ENCODE measurements at regions not wholly inside any gene's neighbourhood (a gene's known extent, or its start where the extent isn't known, plus 50 kb on each side); places are given as distances from the start of the nearest gene placed in this dataset.

DNA sequence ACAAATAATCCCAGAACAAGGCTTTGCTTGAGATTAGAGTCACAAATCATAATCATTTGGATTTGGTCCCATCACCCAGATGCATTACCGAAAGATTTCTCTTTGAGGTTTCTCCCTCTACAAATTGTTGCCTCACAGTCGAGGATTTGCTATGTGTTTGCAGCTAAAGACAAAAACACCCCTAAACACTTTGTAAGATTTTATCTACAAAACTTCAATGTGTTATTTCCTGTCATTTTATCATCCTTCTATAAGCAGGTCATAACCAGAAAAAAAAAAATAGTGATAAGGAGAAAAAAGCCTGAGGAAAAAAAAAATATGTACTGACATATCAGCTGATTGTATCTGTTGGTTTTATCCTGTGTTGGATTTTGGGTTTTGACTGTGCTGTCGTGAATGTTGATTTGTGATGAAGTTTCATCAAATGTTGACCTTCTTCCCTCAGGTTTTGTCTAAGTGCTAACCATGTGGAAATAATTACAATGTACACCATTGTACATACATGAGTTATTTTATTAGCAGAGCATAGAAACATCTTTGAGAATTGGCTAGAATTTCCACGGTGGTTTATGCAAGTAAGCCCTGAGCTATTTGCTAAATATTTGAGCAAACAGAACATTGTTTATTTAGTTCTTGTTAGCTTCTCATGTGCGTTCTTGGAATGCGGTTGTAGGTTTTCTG is 274.4 kb downstream of the NEBL start:
- peaks cover 19 to 25% (median 21%) of the 10 kb centered on the region in 6 donors for H3K9me3 Mint-ChIP-seq
- peaks cover 2 to 16% (median 12%) of the 10 kb centered on the region in 3 donors for H3K36me3 Mint-ChIP-seq
- H3K4me3 Mint-ChIP-seq = peak overlapping the region in 1 of 5 donors; percentile 74
- peak; percentile 77 to 82 (median 79) for DNase-seq
- H3K4me1 Mint-ChIP-seq = peaks cover 16 to 31% of the 10 kb centered on the region in 2 donors
- no peak overlapping the region for H3K27ac Mint-ChIP-seq
- H3K27me3 Mint-ChIP-seq (ENCODE audit: low read depth in 3 of 3) = peaks cover 8 to 12% (median 8%) of the 10 kb centered on the region in 3 donors

DNA sequence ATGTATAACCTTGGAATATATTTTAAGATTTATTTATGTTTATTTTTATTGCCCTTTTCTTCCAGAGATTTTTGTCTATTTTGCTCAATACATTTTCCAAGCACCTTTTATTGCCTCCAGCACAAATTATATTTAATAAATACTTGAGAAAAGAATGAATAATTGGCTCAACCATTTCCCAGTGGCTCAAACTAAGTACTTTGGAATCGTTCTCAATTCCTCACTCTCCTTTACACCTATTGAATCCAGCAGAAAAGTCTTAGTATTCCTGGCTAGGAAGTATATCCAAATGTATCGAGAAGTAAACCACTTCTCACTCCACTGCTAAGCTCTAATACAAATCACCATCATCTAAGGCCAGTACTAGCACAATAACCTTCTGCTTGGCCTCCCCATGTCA is 276.1 kb downstream of the NEBL start:
- Mint-ChIP-seq H3K4me1 (peaks cover 26 to 46% of the 10 kb centered on the region in 2 donors), H3K36me3 (peaks cover 4 to 14% (median 10%) of the 10 kb centered on the region in 3 donors), H3K9me3 (peaks cover 11 to 20% (median 16%) of the 10 kb centered on the region in 6 donors), H3K27ac (no peak overlapping the region), H3K27me3 (ENCODE audit: low read depth in 3 of 3) (peaks cover 8 to 14% (median 11%) of the 10 kb centered on the region in 3 donors), H3K4me3 (no peak overlapping the region)
- DNase-seq = no peak

DNA sequence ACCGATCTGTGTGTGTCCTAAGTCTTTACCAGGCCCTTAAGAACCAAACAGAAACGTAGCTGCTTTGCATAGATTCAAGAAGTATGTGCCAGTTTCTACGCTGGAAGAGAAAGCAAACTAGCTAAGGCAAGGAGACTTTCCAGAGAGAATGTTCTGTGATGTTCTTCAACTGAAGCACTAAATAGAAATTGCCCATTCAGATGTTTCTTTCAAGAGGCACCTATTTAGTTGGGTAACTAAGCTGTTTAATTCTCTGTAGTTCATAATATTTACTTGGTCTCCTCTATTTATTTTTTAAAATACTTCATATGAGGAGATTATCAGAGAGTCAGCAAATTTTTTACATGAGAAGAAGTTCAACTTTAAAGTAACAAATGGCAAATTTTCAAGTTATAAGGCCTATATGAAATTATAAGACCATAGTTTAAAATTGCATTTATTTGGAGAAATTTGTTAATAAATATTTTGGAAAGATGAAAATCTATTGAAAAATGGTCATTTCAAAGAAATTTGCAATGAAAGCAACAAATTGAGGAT is 279.0 kb downstream of the NEBL start:
- no peak for DNase-seq
- peaks cover 4 to 11% (median 7%) of the 10 kb centered on the region in 3 donors for H3K27me3 Mint-ChIP-seq (ENCODE audit: low read depth in 3 of 3)
- peaks cover 55 to 59% of the 10 kb centered on the region in 2 donors for H3K4me1 Mint-ChIP-seq
- peak overlapping the region; percentile 55 to 96 (median 92) for H3K27ac Mint-ChIP-seq
- peaks cover 0 to 5% (median 1%) of the 10 kb centered on the region in 6 donors for H3K9me3 Mint-ChIP-seq
- H3K4me3 Mint-ChIP-seq = peak overlapping the region in 2 of 5 donors; percentile 56
- peaks cover 3 to 5% (median 4%) of the 10 kb centered on the region in 3 donors for H3K36me3 Mint-ChIP-seq

DNA sequence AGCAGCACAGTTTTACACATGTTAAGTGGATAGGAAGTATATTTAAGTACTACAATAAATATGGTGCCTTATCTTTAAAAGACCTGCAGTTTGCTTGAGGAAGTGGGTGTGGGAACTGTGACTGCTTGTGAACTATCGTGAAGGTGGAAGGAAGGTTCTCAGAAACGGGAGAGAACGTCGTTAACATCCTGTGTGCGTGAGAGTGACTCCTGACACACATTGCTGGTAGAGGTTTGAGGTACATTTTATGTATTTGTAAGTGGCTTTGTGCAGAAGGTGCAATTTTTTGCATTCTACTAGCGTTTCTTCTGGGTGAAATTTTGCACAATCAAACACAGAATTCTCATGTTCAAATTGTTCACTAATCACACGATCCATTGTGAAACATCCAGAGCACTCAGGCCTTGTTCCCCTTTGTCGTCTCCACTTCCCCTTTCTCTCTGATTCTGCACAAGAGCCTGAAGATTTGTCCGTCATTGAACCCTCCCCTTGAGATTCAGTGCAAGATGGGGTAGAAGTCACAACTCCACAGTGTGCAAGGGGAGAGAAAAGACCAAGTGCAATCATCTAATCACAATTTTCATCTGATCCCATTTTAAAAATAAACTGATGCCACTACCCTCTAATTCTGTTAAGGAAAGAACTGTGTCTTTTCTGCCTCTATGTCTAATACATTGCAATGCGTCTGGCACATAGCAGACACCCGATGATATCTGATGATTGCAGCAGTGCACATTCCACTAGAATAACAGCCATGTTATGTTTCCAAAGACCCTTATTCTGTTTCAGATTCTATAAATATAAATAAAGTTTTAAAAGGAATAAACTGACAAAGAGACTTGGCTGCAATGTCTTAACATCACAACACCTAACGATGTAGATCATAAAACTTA is 279.9 kb downstream of the NEBL start:
- peaks cover 0 to 3% (median 2%) of the 10 kb centered on the region in 3 donors for H3K27me3 Mint-ChIP-seq (ENCODE audit: low read depth in 3 of 3)
- H3K4me1 Mint-ChIP-seq = peaks cover 64 to 68% of the 10 kb centered on the region in 2 donors
- peaks cover 0 to 5% (median 2%) of the 10 kb centered on the region in 6 donors for H3K9me3 Mint-ChIP-seq
- H3K4me3 Mint-ChIP-seq = peak overlapping the region; percentile 55 to 79 (median 76)
- peak overlapping the region; percentile 90 to 97 (median 94) for H3K27ac Mint-ChIP-seq
- peaks cover 4 to 13% (median 8%) of the 10 kb centered on the region in 3 donors for H3K36me3 Mint-ChIP-seq
- peak; percentile 63 to 72 (median 67) for DNase-seq

DNA sequence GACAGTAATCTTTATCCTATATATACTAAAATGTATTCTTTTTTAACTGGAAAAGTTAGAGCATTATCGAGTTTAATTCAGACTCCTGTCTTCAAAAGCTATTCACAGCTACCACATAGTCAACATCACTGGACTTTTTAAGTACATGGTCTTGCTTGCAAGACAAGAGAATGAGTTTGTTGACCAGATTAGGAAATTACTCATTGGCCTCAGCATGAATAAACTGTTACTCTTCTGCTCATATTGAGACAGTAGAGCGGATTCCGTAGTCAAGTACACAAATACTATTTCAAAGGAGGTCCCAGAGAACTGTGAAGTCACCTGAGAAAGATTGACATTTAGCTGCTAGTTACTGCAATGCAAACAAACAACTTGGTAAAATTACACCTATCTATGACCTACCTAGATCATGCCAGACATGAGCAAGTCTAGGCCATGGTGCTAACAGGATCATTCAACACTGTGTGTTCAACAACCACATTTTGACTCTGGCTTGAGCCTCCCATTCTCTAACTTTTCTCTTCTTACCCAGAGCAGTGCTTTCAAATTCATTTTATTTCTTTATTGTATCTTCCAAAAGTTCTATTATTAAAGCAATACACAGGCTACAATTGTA is 280.9 kb downstream of the NEBL start:
- Mint-ChIP-seq H3K9me3 (peaks cover 0 to 12% (median 6%) of the 10 kb centered on the region in 6 donors), H3K4me1 (peaks cover 74 to 76% of the 10 kb centered on the region in 2 donors), H3K27ac (peak overlapping the region; percentile 90 to 97 (median 94)), H3K36me3 (peaks cover 4 to 21% (median 10%) of the 10 kb centered on the region in 3 donors), H3K27me3 (ENCODE audit: low read depth in 3 of 3) (peaks cover 0 to 3% (median 2%) of the 10 kb centered on the region in 3 donors), H3K4me3 (peak overlapping the region; percentile 64 to 79 (median 76))
- DNase-seq = peak in 2 of 3 donors; percentile 36 to 44

DNA sequence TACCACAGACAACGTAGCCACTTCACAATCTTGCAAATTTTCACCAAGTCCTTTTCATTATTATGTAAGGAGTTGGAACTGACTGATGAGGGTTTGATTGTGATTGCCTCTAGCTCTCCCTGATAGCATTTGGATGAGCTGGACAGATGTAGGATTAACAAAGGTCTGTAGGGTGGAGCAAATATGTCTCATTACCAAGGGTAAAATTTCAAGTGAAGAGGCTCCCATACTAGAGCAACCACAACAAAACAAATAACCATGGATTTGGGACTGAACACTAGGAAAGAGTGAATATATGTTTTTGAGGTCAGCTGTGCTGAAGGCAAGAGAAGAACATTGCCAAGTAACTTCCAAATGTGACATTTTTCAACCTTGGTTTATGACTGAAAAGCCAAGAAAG is 281.7 kb downstream of the NEBL start:
- Mint-ChIP-seq H3K27ac (peak overlapping the region; percentile 76 to 94 (median 91)), H3K27me3 (ENCODE audit: low read depth in 3 of 3) (peaks cover 0 to 3% (median 2%) of the 10 kb centered on the region in 3 donors), H3K36me3 (peaks cover 7 to 25% (median 12%) of the 10 kb centered on the region in 3 donors), H3K4me3 (peak overlapping the region; percentile 44 to 66 (median 58)), H3K4me1 (peaks cover 76 to 77% of the 10 kb centered on the region in 2 donors), H3K9me3 (peaks cover 2 to 19% (median 11%) of the 10 kb centered on the region in 6 donors)
- no peak for DNase-seq

DNA sequence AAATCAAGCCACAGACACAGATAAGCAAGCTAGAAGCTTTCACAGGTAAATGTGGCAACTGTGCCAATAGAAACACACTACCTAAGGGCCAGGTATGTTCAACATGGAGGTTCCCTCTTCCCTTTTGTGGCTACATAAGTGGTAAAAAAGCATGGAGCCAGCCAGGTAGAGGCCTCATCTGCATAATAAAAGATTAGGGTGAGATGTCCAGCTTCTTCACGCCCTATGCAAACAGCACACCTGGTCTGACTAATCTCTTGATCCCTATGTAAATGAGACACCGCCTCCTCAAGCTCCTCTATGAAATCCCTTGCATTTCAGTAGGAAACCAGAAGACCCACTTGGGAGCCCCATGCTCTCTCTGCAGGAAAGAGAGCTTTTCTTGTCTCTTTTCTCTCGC is 282.2 kb downstream of the NEBL start:
- DNase-seq = no peak
- H3K36me3 Mint-ChIP-seq = peaks cover 7 to 29% (median 17%) of the 10 kb centered on the region in 3 donors
- H3K27ac Mint-ChIP-seq = peak overlapping the region; percentile 76 to 94 (median 91)
- H3K4me1 Mint-ChIP-seq = peaks cover 76 to 77% of the 10 kb centered on the region in 2 donors
- H3K4me3 Mint-ChIP-seq = peak overlapping the region; percentile 44 to 66 (median 58)
- H3K27me3 Mint-ChIP-seq (ENCODE audit: low read depth in 3 of 3) = peaks cover 0 to 3% (median 2%) of the 10 kb centered on the region in 3 donors
- peaks cover 6 to 24% (median 14%) of the 10 kb centered on the region in 6 donors for H3K9me3 Mint-ChIP-seq

DNA sequence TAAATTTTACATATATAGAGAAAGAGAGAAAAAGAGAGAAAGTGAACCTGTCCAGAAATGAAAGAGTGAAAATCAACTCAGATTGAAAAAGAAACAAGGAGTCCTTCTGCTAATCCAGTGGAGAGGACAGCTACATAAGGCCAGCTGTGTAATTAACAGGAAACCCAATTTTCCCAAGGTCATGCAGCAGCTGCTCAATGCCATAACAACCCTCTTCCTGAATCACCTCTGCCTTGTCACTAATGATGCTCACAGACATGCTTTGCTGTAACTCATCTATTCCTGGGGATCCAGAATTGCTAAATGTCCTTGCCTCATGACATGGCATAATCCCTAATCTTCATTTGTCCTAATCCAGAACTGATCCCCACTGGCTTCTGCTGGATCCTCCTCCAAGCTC is 288.6 kb downstream of the NEBL start:
- peaks cover 14 to 31% (median 21%) of the 10 kb centered on the region in 6 donors for H3K9me3 Mint-ChIP-seq
- no peak overlapping the region for H3K27ac Mint-ChIP-seq
- DNase-seq = no peak
- H3K4me3 Mint-ChIP-seq = no peak overlapping the region
- H3K27me3 Mint-ChIP-seq (ENCODE audit: low read depth in 3 of 3) = no peaks in the 10 kb centered on the region
- peaks cover 23 to 31% of the 10 kb centered on the region in 2 donors for H3K4me1 Mint-ChIP-seq
- H3K36me3 Mint-ChIP-seq = peaks cover 5 to 42% (median 18%) of the 10 kb centered on the region in 3 donors

DNA sequence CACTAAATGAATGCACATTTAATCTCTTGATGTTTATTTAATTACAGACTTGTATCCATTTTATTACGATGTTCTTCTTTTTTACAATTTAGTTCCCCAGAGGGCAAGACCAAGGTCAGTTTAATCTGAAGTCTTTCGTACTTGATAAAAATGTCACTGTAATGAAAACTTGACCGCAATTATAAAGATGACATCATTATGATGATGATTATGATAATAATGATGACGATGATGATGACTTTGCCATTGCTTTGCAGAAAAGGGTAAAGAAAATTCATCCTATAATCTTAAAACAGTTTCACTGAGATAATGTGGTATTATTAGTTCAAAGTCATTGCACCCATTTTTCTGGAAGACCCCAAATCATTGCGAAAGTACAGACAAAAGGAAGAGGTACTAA is 290.1 kb downstream of the NEBL start:
- Mint-ChIP-seq H3K36me3 (peaks cover 5 to 46% (median 20%) of the 10 kb centered on the region in 3 donors), H3K27me3 (ENCODE audit: low read depth in 3 of 3) (no peaks in the 10 kb centered on the region), H3K9me3 (peaks cover 15 to 26% (median 21%) of the 10 kb centered on the region in 6 donors), H3K4me1 (peaks cover 8 to 16% of the 10 kb centered on the region in 2 donors), H3K27ac (no peak overlapping the region), H3K4me3 (no peak overlapping the region)
- no peak for DNase-seq

DNA sequence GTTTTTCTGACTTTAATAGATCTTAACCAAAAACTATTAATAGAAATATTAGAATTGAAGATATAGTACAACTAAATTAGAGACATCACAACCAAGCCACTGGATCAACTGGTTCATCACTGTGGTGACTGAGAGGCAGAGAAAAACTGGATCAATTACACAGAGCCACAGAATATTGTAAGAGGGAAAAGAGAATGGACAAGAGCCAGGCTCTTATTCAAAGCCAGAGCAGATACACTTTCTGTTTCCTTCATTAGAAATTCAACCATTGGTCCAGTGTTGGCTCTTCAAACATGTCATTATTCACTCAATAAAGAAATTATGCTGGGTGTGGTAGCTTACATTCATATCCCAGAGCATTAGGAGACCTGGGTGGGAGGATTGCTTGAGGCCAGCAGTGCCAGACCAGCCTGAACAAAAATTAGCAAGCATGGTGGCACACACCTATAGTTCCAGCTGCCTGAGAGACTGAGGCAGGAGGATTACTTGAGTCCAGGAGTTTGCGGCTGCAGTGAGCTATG is 295.1 kb downstream of the NEBL start:
- Mint-ChIP-seq H3K27ac (no peak overlapping the region), H3K4me3 (no peak overlapping the region), H3K27me3 (ENCODE audit: low read depth in 3 of 3) (peaks cover 0 to 6% (median 0%) of the 10 kb centered on the region in 3 donors), H3K4me1 (peaks cover 5 to 7% of the 10 kb centered on the region in 2 donors), H3K9me3 (peaks cover 0 to 3% (median under 1%) of the 10 kb centered on the region in 6 donors), H3K36me3 (peaks cover 6 to 30% (median 8%) of the 10 kb centered on the region in 3 donors)
- no peak for DNase-seq

DNA sequence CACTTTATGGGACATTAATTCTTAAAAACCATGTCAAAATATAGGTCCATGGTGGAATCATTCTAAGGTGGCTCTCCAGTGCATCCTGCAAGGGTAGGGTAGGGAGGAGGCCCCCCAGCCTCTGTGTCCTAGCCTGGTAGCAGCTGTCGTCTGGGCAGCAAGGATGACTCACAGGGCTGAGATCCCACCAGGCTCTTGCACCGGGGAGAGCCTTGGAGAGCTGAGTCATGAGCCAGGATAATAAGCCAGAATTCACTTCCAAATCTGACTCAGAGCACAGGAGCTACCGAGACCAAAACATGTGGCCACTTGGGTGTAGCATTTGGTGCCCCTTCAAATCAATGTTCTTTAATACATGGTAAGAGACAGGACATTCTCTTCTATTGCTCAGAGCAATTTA is 298.5 kb downstream of the NEBL start:
- DNase-seq = no peak
- Mint-ChIP-seq H3K4me3 (no peak overlapping the region), H3K4me1 (peaks cover 34 to 36% of the 10 kb centered on the region in 2 donors), H3K27ac (no peak overlapping the region), H3K36me3 (peaks cover 6 to 20% (median 8%) of the 10 kb centered on the region in 3 donors), H3K27me3 (ENCODE audit: low read depth in 3 of 3) (peaks cover 0 to 6% (median 0%) of the 10 kb centered on the region in 3 donors), H3K9me3 (peaks cover 0 to 3% (median 0%) of the 10 kb centered on the region in 6 donors)

DNA sequence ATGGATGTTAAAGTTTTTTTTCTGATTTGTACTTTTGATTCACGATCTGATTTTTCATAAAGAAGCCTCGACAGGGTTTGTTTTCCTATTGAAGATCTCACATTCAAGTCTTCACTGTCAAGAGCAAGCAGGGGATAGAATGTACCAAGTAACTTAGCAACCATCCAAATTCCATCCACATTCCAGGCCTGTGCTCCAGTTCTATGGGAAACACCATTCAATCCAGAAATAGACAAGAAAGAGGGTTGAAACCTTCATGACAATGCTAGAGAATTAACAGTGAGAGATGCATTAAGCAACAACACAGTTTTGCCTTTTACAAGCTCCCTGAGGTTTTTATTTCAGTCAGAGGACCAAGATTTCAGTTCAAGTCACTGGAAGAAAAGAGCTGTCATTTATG is 300.2 kb downstream of the NEBL start:
- peak overlapping the region in 2 of 5 donors; percentile 72 to 75 for H3K4me3 Mint-ChIP-seq
- no peaks in the 10 kb centered on the region for H3K9me3 Mint-ChIP-seq
- H3K36me3 Mint-ChIP-seq = peaks cover 0 to 6% (median 5%) of the 10 kb centered on the region in 3 donors
- H3K27me3 Mint-ChIP-seq (ENCODE audit: low read depth in 3 of 3) = peaks cover 0 to 6% (median 0%) of the 10 kb centered on the region in 3 donors
- DNase-seq = no peak
- peaks cover 37 to 48% of the 10 kb centered on the region in 2 donors for H3K4me1 Mint-ChIP-seq
- peak overlapping the region in 5 of 6 donors; percentile 7 to 87 (median 69) for H3K27ac Mint-ChIP-seq

Measured in immature natural killer cell (primary cell).